GM19043 (cell line): ENCODE measurements at regions not wholly inside any gene's neighbourhood (a gene's known extent, or its start where the extent isn't known, plus 50 kb on each side); places are given as distances from the start of the nearest gene placed in this dataset.
"Not testable (repeated sequence)": the region's sequence is repeated elsewhere in the genome, so short reads cannot be mapped to it uniquely, and the experiment has no call there.

Experiments
- ATAC-seq: cut with Tn5 transposase; IDR thresholded peaks from one replicate; pipeline ENCODE4 v1.9.1; 2021; ENCODE audit warnings: low read depth; ENCODE audit not compliant: unreplicated experiment

DNA sequence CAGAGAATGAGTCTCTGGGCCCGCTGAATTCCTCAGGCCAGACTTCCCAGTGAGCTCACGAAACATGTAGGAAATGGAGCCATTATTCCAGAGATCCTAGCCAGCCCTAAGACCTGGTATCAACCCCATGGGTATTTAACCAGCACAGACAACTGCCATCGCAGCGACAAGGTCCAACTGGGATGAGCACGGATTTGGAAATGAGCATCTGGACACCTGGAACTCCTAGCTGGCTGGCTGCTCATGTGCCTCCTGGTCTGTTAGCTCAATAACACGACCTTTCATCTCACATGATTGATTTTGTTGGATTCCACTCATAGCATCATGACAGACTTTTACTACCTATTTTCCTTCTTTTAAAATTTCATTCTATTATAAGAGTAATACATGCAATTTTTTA is 51.0 kb downstream of the POU3F3 start:
- ATAC-seq, result no peak

GRCh38 chr2:104909317-104909716 is 55.4 kb downstream of the POU3F3 start:
- ATAC-seq, result no peak

DNA sequence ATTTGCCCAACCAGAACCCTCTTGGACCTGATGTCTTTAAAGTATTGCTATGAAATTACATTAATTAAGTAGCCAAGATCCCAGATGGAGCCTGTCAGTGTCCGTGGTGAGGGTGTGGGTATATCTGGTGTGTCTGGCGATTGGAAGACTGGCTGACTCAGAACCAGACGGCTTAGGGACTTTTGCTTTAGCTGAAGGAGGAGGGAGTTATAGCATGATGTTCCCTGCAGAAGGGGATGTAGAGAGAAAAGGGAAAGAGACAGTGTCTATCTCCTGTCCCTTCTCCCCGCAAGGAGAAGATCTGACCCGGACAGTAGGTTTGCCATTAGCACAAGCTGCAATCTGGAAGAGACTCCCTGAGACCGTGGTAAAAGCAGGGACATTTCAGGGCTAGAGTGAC is 60.6 kb downstream of the POU3F3 start:
- ATAC-seq, result no peak

GRCh38 chr2:104915107-104915793 is 61.3 kb downstream of the POU3F3 start:
- no peak for ATAC-seq

DNA sequence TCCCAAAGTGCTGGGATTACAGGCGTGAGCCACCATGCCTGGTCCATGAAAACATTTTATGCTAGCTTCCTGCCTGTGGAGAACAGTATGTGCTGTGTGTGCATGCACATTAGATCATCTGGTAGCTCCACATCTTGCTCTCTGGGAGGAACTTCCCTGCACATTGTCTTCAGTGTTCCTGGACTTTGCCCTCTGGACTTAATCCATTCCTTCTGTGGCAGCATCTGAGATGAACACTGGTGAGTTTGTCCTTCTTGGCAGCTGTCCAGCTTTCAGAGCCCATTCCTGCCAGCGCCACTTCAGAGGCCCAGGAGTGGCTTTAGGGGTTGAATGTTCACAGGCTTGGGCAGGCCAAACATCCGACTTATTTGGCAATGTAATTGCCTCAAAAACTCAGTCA is 65.2 kb downstream of the POU3F3 start:
- no peak for ATAC-seq

- no peak for ATAC-seq
Measured at GRCh38 chr2:104923665-104924064, 69.8 kb downstream of the POU3F3 start.

DNA sequence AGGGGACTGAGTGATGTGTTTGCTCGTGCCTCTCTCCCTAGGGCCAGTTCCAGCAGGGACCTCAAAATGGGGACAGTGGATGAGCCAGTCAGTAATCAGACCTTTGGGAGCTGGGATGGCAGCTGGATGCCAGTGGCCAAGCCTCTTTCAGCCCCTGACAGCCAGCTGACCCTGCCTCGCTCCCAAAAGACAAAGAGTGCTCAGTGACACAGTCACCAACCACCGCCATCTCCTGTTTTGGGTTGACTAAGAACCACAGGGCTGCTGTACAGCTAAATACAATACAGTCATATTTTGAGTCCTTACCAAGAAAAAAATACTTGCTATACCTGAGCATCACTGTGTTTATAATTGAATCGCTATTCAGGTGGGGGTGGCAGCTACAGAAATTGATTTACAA is 75.7 kb downstream of the POU3F3 start:
- ATAC-seq, result no peak

DNA sequence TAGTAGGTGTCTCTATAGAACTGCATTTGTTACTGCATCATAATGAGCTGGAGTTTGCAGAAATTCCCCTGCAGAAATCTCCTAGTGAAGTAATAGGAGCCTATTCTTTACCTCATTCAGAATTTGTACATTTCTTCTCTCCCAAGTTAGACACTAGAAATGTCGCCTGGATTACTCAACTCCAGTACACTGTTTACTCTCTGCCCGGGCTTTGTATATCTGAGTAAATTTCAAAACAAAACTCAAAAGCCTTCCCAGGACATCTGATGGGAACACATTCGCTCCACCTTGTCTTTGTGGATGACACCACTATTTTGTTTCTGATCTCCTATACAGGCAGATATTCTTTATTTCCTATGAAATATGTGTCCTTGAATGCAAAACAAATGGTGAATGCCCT is 76.8 kb downstream of the POU3F3 start:
- no peak for ATAC-seq

- no peak for ATAC-seq
Measured at GRCh38 chr2:104932243-104932642, 78.3 kb downstream of the POU3F3 start.

- ATAC-seq, result no peak
Measured at GRCh38 chr2:104933151-104933917, 79.4 kb downstream of the POU3F3 start.

DNA sequence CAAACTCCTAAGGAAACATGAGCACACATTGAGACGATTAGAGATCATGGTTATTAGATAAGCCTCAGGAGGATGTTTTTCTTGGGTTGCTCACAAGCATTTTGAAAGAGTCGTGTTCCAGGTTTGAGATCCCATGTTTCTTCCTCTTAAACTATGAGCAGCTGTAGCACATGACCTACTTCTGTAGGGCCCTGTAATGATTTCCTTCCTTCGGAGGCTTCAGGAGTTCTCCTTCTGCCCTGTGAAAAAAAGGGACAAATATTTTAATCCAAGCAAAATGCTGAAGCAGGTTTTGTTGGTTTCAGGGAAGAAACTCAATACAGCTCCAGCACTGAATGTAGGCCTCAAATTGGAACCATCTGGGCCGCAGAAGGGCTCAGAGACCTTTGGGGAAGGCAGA is 82.6 kb downstream of the POU3F3 start:
- no peak for ATAC-seq

- peak; percentile 89 for ATAC-seq
Measured at GRCh38 chr2:104938231-104938941, 84.5 kb downstream of the POU3F3 start.

DNA sequence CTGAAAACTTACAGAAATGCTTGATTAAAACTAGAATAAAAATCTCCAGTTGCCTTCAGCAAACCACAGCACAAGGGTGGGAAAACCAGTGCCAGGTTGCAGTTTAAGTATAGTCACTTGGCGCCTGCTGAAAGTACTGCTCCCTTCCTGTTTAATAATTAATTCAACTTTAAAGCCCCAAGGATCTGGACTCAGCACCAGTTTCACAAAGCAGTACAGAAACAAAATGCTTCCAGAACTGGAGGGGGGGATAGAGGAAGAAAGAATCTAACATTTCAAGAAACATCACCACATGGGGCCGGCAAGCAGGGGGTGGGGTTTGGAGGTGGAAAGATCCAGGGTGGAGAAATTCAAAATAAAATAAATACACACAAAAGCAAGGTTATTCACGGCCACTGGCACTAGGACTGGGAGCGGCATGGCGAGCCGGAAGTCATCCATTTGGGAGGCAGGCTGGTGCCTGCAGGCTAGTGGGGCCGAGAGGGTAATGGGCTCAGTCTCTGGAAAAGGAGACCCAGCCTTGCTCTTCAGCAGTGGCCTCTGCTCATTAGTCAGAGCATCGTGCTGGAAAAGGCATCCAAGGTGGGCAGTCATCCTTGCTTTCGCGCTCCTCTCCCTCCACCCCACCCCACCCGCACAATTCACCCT is 85.8 kb downstream of the POU3F3 start:
- no peak for ATAC-seq

GRCh38 chr2:104944495-104944894 is 90.6 kb downstream of the POU3F3 start:
- ATAC-seq, result no peak

- ATAC-seq, result no peak
Measured at GRCh38 chr2:104945121-104945520, 91.2 kb downstream of the POU3F3 start.

GRCh38 chr2:104945866-104946265 is 92.0 kb downstream of the POU3F3 start:
- ATAC-seq, result no peak

GRCh38 chr2:104947456-104947855 is 90.4 kb upstream of the MRPS9 start:
- ATAC-seq, result not testable (repeated sequence)

GRCh38 chr2:104952976-104953375 is 84.9 kb upstream of the MRPS9 start:
- ATAC-seq, result no peak

GRCh38 chr2:104965900-104966299 is 72.0 kb upstream of the MRPS9 start:
- no peak for ATAC-seq

- ATAC-seq, result no peak
Measured at GRCh38 chr2:104969564-104969963, 68.3 kb upstream of the MRPS9 start.

DNA sequence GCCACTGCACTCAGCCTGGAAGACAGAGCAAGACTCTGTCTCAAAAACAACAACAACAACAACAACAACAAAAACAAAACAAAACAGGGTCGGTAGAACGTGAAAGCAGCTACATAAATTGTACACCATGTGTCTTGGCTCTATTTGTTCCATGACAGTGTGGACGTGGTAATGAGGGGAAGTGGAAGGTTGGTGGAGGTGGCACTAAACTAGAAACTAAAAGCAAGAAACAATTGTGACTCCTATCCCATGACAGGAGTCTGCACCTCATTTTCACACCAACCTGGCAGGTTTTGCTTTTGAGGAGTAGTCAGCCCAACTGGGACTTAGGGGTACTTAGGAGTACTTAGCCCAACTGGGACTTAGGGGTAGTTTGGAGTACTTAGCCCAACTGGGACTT is 62.5 kb upstream of the MRPS9 start:
- no peak for ATAC-seq
